HepG2 (cell line): ENCODE measurements at regions not wholly inside any gene's neighbourhood (a gene's known extent, or its start where the extent isn't known, plus 50 kb on each side); places are given as distances from the start of the nearest gene placed in this dataset.

Experiments
- ATAC-seq: fragments of 200-7000 bp; cut with Tn5 transposase; 3 replicates; pipeline ENCODE4 v1.9.1; 2020; ENCODE audit warnings: mild to moderate bottlenecking, moderate library complexity
- BruUV-seq: library from RNA; stranded (reverse); fragments of 400-500 nt; replicated peaks from 2 replicates; lab custom pipeline; 2021; lab: Mats Ljungman, UMichigan
- CTCF ChIA-PET: fragments of 300-600 bp; formaldehyde crosslinking; extraction: SDS; loops from one replicate; lab custom pipeline; 2021; ENCODE audit warnings: low total read pairs, inconsistent platforms, low intra/inter-chr PET ratio; lab: Yijun Ruan, JAX
- POLR2A ChIA-PET: fragments of 350-600 bp; sonication (Branson Sonifier 250); formaldehyde crosslinking; loops from one replicate; lab custom pipeline; 2020; ENCODE audit warnings: antibody characterized with exemption, inconsistent platforms; lab: Yijun Ruan, JAX
- DNase-seq: peaks from one replicate; pipeline ENCODE4 v3.0.0-alpha.2; 2015; ENCODE audit warnings: low spot score
- FAIRE-seq: peaks from 3 replicates; lab custom pipeline; 2011; peaks lifted over from hg19 to GRCh38; lab: Jason Lieb, UNC
- H2AFZ ChIP-seq: one replicate; pipeline ENCODE4 v1.6.1; 2011; ENCODE audit warnings: low read length, inconsistent platforms
- H3K27ac ChIP-seq: fragments of 300-600 bp; 3 replicates; pipeline ENCODE4 v1.8.0; 2011; ENCODE audit warnings: mixed run types, mild to moderate bottlenecking, mixed read lengths, low read length, inconsistent platforms; ENCODE audit not compliant: insufficient read depth; ENCODE audit errors: extremely low read length
- H3K27me3 ChIP-seq, 2 experiments: fragments of 200-600 bp in 1 of 2; 2 replicates in 1 of 2; 3 replicates in 1 of 2; pipeline versions ENCODE4 v1.6.0 to v1.8.0; 2011; ENCODE audit warnings: low read length in 2 of 2, mild to moderate bottlenecking in 2 of 2, moderate library complexity in 2 of 2, inconsistent platforms in 1 of 2; ENCODE audit not compliant: insufficient read depth in 2 of 2, control insufficient read depth in 1 of 2
- H3K36me3 ChIP-seq, 2 experiments: fragments of 200-600 bp in 1 of 2; replicated peaks in 1 of 2; 2 replicates in 1 of 2; 3 replicates in 1 of 2; pipeline versions ENCODE4 v1.5.1 to v1.8.0; 2011; ENCODE audit warnings: low read length in 2 of 2, inconsistent platforms in 1 of 2; ENCODE audit not compliant: insufficient read depth in 2 of 2, control insufficient read depth in 1 of 2
- H3K4me1 ChIP-seq: 2 replicates; pipeline ENCODE4 v1.5.1; 2012; ENCODE audit warnings: low read length, inconsistent platforms; ENCODE audit not compliant: insufficient read depth
- H3K4me2 ChIP-seq: 2 replicates; pipeline ENCODE4 v1.6.0; 2011; ENCODE audit warnings: low read depth, low read length, inconsistent platforms
- H3K4me3 ChIP-seq, 3 experiments: fragments of 200-600 bp in 1 of 3; sonication (generic), shearing (Covaris generic) in 1 of 3; replicated peaks in 1 of 3; 2 replicates each; pipeline ENCODE4 v1.5.1; 2011 to 2016; ENCODE audit warnings: low read length in 3 of 3, inconsistent platforms in 2 of 3, low read depth in 2 of 3, mild to moderate bottlenecking in 2 of 3, control low read depth in 1 of 3, mixed read lengths in 1 of 3; ENCODE audit not compliant: insufficient read depth in 1 of 3
- H3K79me2 ChIP-seq: one replicate; pipeline ENCODE4 v1.6.1; 2011; ENCODE audit warnings: low read length, inconsistent platforms; ENCODE audit not compliant: insufficient read depth
- H3K9ac ChIP-seq: 2 replicates; pipeline ENCODE4 v1.6.0; 2011; ENCODE audit warnings: mild to moderate bottlenecking, low read depth, low read length, inconsistent platforms; ENCODE audit not compliant: insufficient read depth
- H3K9me3 ChIP-seq: 2 replicates; pipeline ENCODE4 v1.5.1; 2012; ENCODE audit warnings: mild to moderate bottlenecking, low read length
- H4K20me1 ChIP-seq: 2 replicates; pipeline ENCODE4 v1.6.0; 2011; ENCODE audit warnings: inconsistent platforms, mild to moderate bottlenecking, low read length, moderate library complexity; ENCODE audit not compliant: insufficient read depth
- EEA1 ChIP-seq: sonication (generic); formaldehyde crosslinking; IDR thresholded peaks from 2 replicates; pipeline ENCODE4 v1.5.1; 2020; ENCODE audit warnings: mild to moderate bottlenecking, missing genetic modification reagents, borderline replicate concordance
- FOXP4 ChIP-seq: sonication (generic); formaldehyde crosslinking; IDR thresholded peaks from 2 replicates; pipeline ENCODE4 v1.4.0; 2020; ENCODE audit warnings: missing genetic modification reagents
- HIC2 ChIP-seq: sonication (generic); formaldehyde crosslinking; IDR thresholded peaks from 2 replicates; pipeline ENCODE4 v1.9.0; 2022; ENCODE audit warnings: low read depth, missing genetic modification reagents
- HNF4A ChIP-seq: sonication (generic); formaldehyde crosslinking; IDR thresholded peaks from 2 replicates; pipeline ENCODE4 v1.4.0; 2020; ENCODE audit warnings: missing genetic modification reagents
- MBD4 ChIP-seq: IDR thresholded peaks from 2 replicates; pipeline ENCODE4 v1.6.1; 2012; ENCODE audit warnings: low read length, inconsistent platforms, borderline replicate concordance
- MEIS1 ChIP-seq: sonication (generic); formaldehyde crosslinking; IDR thresholded peaks from 2 replicates; pipeline ENCODE4 v1.9.0; 2021; ENCODE audit warnings: mild to moderate bottlenecking, missing genetic modification reagents, moderate library complexity, borderline replicate concordance
- TOPORS ChIP-seq: sonication (generic); formaldehyde crosslinking; IDR thresholded peaks from 2 replicates; pipeline ENCODE4 v1.8.0; 2023; ENCODE audit warnings: mild to moderate bottlenecking, missing genetic modification reagents
- ZBTB14 ChIP-seq: sonication (generic); formaldehyde crosslinking; IDR thresholded peaks from 2 replicates; pipeline ENCODE4 v1.4.0; 2020; ENCODE audit warnings: missing genetic modification reagents
- ZNF766 ChIP-seq: sonication (generic); formaldehyde crosslinking; IDR thresholded peaks from 2 replicates; pipeline ENCODE4 v1.5.0; 2020; ENCODE audit warnings: missing genetic modification reagents, borderline replicate concordance
- WGBS: methylation state at CpG from one replicate; pipeline ENCODE4 v1.1.6; 2017; ENCODE audit warnings: low lambda C conversion rate; 5-methylcytosine and 5-hydroxymethylcytosine counted together
- in situ Hi-C: cut with HindIII; loops from 2 replicates; pipeline ENCODE4 v1.10.0; 2017; ENCODE audit warnings: low pct_unique_long_range_greater_than_20kb; ENCODE audit not compliant: extremely low pct_ligation_motif_present
- intact Hi-C: fragments of 100-400 bp; cut with micrococcal nuclease; formaldehyde crosslinking; loops from one replicate; pipeline ENCODE4 v1.10.0; 2022; ENCODE audit not compliant: unreplicated experiment
- TF ChIP-seq, protein P1 (sequence below): sonication (generic); formaldehyde crosslinking; IDR thresholded peaks from 2 replicates; pipeline ENCODE4 v1.5.0; 2020; ENCODE audit warnings: missing genetic modification reagents, mild to moderate bottlenecking, borderline replicate concordance
- TF ChIP-seq, protein P2 (sequence below): sonication (generic); formaldehyde crosslinking; IDR thresholded peaks from 2 replicates; pipeline ENCODE4 v1.4.0; 2020; ENCODE audit warnings: missing genetic modification reagents
- TF ChIP-seq, protein P3 (sequence below): sonication (generic); formaldehyde crosslinking; IDR thresholded peaks from 2 replicates; pipeline ENCODE4 v1.5.1; 2020; ENCODE audit warnings: missing genetic modification reagents, mild to moderate bottlenecking, borderline replicate concordance

GRCh38 chr3:15860014-15860934, 62.5 kb upstream of the ANKRD28 start:
- Histone ChIP-seq H4K20me1 (peaks cover 26% of the 10 kb centered on the region), H3K36me3 (no peaks in the 10 kb centered on the region), H3K27me3 (no peaks in the 10 kb centered on the region), H3K9me3 (no peaks in the 10 kb centered on the region), H3K9ac (peak overlapping the region; percentile 56), H3K4me3 (peak overlapping the region; percentile 59 to 93 (median 91)), H2AFZ (peak overlapping the region; percentile 34), H3K27ac (peak overlapping the region; percentile 64), H3K79me2 (peaks cover 35% of the 10 kb centered on the region), H3K4me2 (peak overlapping the region; percentile 83), H3K4me1 (peaks cover 43% of the 10 kb centered on the region)
- ChIA-PET CTCF (no interaction called here), POLR2A (interaction anchor here (1.0 kb wide), 3 partner anchors 13 to 405 kb away, joined by 3 to 7 read pairs (median 4); partner anchors contain the start of gene OXNAD1)
- intact Hi-C loops (loop anchor here (10.0 kb wide), 1 partner anchor 255 kb away; the partner anchor contains the start of genes BTD and HACL1), in situ Hi-C loops (no loop called here)
- no TSS peak for BruUV-seq
- ATAC-seq (peak; percentile 78), DNase-seq (peak; percentile 29), FAIRE-seq (no peak)
- 3% methylated on average over 40 of the region's 55 CpGs for WGBS
- TF ChIP-seq, protein P1, sequence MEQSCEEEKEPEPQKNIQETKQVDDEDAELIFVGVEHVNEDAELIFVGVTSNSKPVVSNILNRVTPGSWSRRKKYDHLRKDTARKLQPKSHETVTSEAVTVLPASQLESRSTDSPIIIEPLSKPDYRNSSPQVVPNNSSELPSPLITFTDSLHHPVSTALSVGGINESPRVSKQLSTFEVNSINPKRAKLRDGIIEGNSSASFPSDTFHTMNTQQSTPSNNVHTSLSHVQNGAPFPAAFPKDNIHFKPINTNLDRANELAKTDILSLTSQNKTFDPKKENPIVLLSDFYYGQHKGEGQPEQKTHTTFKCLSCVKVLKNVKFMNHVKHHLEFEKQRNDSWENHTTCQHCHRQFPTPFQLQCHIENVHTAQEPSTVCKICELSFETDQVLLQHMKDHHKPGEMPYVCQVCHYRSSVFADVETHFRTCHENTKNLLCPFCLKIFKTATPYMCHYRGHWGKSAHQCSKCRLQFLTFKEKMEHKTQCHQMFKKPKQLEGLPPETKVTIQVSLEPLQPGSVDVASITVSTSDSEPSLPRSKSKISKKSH (CRISPR knock-in tag): no peak
- TF ChIP-seq, protein P2, sequence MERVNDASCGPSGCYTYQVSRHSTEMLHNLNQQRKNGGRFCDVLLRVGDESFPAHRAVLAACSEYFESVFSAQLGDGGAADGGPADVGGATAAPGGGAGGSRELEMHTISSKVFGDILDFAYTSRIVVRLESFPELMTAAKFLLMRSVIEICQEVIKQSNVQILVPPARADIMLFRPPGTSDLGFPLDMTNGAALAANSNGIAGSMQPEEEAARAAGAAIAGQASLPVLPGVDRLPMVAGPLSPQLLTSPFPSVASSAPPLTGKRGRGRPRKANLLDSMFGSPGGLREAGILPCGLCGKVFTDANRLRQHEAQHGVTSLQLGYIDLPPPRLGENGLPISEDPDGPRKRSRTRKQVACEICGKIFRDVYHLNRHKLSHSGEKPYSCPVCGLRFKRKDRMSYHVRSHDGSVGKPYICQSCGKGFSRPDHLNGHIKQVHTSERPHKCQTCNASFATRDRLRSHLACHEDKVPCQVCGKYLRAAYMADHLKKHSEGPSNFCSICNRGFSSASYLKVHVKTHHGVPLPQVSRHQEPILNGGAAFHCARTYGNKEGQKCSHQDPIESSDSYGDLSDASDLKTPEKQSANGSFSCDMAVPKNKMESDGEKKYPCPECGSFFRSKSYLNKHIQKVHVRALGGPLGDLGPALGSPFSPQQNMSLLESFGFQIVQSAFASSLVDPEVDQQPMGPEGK (CRISPR knock-in tag): peak; percentile 84
- TF ChIP-seq HIC2 (CRISPR knock-in tag) (no peak), TOPORS (CRISPR knock-in tag) (no peak), MEIS1 (0 out of 2 replicates have a peak, but pooled peaks have one; percentile 33), FOXP4 (0 out of 2 replicates have a peak, but pooled peaks have one; percentile 22), HNF4A (CRISPR knock-in tag) (no peak), ZBTB14 (CRISPR knock-in tag) (0 out of 2 replicates have a peak, but pooled peaks have one; percentile 30), MBD4 (no peak), EEA1 (CRISPR knock-in tag) (no peak), ZNF766 (CRISPR knock-in tag) (no peak)
- TF ChIP-seq, protein P3, sequence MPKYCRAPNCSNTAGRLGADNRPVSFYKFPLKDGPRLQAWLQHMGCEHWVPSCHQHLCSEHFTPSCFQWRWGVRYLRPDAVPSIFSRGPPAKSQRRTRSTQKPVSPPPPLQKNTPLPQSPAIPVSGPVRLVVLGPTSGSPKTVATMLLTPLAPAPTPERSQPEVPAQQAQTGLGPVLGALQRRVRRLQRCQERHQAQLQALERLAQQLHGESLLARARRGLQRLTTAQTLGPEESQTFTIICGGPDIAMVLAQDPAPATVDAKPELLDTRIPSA (CRISPR knock-in tag): no peak
